GM10266 (cell line): ENCODE measurements at regions not wholly inside any gene's neighbourhood (a gene's known extent, or its start where the extent isn't known, plus 50 kb on each side); places are given as distances from the start of the nearest gene placed in this dataset.
"Not testable (repeated sequence)": the region's sequence is repeated elsewhere in the genome, so short reads cannot be mapped to it uniquely, and the experiment has no call there.

Experiments used
- DNase-seq: peaks from one replicate; pipeline ENCODE4 v3.0.0; 2012; ENCODE audit errors: extremely low spot score
- TF ChIP-seq, protein P1 (sequence below): IDR thresholded peaks from 2 replicates; pipeline ENCODE4 v1.5.1; 2012; ENCODE audit warnings: mild to moderate bottlenecking, low read depth; ENCODE audit not compliant: control insufficient read depth, insufficient read depth; ENCODE audit errors: missing control alignments

DNA sequence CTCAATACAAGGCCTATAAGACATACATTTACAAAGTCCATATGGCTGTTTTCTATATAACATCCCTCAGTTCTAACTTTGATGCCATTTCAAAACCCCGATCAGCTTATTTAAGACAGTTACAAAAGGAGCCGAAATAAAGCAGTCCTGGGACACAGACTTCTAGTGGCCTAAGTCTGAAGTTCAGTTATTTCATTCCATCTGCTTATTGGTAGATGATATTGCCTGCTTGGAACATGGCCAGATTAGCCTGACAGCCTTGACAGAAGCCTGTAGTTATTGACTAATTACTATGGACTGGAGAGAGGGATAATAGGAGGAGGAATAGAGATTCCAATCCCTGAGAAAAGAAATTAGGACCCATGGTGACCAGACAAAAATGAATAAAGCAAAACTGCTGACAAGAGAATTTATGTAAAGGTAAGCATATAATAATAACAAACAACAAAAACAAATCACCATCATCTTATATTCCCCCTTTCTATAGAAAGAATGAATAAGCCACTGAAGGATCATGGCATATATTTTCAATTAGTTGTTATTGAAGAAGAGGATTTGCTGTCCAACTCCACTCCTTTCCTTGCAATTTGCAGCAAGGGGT lies 206.3 kb upstream of the TOM1L1 start:
- no peak for DNase-seq
- TF ChIP-seq, protein P1, sequence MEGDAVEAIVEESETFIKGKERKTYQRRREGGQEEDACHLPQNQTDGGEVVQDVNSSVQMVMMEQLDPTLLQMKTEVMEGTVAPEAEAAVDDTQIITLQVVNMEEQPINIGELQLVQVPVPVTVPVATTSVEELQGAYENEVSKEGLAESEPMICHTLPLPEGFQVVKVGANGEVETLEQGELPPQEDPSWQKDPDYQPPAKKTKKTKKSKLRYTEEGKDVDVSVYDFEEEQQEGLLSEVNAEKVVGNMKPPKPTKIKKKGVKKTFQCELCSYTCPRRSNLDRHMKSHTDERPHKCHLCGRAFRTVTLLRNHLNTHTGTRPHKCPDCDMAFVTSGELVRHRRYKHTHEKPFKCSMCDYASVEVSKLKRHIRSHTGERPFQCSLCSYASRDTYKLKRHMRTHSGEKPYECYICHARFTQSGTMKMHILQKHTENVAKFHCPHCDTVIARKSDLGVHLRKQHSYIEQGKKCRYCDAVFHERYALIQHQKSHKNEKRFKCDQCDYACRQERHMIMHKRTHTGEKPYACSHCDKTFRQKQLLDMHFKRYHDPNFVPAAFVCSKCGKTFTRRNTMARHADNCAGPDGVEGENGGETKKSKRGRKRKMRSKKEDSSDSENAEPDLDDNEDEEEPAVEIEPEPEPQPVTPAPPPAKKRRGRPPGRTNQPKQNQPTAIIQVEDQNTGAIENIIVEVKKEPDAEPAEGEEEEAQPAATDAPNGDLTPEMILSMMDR = no peak

DNA sequence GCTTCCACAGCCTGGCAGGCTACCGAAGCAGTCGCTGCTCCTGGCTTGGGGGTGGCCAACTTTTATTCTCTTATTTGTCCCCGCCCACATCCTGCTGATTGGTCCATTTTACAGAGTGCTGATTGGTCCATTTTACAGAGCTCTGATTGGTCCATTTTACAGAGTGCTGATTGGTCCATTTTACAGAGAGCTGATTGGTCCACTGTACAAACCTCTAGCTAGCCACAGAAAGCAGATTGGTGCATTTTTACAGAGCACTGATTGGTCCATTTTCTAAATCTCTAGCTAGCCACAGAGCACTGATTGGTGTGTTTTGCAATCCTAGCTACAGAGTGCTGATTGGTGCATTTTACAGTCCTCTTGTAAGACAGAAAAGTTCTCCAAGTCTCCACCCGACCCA lies 187.9 kb upstream of the TOM1L1 start:
- DNase-seq = not testable (repeated sequence)

DNA sequence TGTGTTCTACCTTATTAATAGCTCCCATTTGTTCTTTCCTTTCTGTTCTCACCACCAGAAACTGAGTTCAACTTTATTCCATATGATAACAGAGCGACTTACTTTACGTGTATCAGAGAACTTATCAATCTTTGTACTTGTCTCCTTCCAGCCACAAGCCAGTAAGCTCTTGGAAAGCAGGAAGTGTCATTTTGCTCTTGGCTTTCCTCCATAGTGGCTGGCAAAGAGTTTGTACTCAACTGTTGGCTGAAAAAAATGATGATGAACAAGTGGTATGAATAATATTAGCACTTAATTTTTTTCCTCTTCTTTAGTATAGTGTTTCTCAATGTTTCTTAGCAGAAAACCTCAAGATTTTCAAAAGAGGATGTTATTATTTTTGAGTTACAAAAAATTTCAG lies 182.4 kb upstream of the TOM1L1 start:
- TF ChIP-seq, protein P1 = no peak
- DNase-seq = no peak

DNA sequence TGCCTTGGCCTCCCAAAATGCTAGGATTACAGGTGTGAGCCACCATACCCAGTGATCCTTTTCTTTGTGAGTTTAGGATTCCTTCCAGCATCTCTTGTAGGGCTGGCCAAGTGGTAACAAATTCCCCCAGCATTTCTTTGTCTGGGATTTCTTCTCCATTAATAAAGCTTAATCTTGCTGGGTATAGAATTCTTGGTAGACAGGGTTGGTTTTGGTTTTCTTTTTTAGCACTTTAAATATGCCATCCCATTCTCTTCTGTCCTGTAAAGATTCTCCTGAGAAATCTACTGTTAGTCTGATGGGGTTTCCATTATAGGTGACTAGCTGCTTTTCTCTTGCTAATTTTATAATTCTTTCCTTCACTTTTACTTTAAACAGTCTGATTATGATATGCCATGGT lies 173.0 kb upstream of the TOM1L1 start:
- no peak for DNase-seq
- TF ChIP-seq, protein P1 = no peak

DNA sequence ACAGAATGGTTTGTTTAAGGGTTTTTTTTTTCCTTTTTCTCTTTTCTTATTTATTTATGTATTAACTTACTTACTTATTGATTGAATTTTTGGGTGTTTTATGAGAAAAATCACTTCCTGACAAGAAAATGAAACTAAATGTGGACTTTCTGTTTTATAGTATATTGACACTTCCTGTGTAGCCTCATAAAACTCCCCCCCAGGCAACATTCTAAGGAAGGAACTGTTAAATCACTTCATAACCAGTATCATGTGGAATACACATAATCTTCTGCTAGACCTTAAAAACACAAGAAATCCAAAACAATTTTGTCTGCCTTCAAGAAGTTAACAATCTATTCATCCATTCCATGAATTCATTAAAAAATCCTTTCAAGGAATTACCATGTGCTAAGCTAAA lies 164.1 kb upstream of the TOM1L1 start:
- DNase-seq = no peak
- TF ChIP-seq, protein P1 = no peak

DNA sequence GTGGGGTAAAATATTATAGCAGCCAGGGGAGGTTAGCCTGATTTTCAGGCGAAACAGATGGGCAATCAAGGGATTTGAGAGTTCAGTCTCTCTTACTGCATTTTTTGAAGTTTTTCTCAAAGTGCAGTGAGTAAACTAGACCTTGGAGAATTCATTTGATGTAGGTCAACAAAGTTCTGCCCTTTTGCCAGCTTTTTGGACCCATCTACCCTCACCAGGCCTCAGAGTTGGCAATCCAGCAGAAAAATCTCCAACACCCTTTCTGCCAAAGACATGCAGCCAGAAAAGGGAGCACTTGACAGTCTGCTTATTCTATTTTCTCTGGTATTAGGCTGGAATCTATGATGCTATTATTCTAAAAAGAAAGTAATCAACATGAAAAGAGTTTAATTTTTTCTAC lies 162.2 kb upstream of the TOM1L1 start:
- no peak for DNase-seq
- TF ChIP-seq, protein P1 = no peak

DNA sequence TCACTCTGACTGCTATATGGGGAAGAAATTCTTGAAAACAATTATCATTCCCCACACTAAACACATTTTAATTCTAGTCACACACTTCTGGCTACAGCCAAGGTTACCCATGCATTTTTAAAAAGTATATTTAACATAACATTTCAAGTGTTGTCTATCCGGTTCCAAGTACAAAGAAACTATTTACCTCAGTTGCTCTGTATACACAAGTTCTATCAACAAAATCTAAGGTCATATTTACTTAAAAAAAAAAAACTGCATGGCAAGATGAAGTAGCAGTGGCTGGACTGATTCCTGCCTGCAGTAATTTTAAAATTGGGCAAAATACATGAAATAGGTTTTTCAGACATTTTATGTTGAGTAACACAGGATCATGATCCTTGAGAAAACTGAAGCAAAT lies 155.9 kb upstream of the TOM1L1 start:
- no peak for DNase-seq
- TF ChIP-seq, protein P1 = no peak

DNA sequence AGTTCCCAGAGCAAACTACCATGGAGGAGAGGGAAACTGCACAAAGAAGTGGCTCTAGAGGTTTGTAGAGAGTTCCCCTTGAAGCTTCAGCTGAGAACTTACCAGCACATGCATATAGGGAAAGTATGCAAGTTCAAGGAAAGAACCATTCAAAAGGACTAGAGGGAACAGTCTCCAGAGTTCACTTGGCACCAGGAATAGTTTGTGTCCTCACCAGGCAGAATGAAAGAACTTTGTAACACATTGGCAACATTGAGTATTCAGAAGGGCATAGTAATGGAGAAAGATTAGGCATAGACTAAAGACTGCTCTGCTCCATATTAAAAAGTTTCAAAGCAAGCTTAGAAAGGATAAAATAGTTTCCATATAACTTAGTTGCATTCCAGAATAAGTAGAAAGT lies 155.4 kb upstream of the TOM1L1 start:
- DNase-seq = no peak
- TF ChIP-seq, protein P1 = no peak
